K562 (cell line): ENCODE measurements at regions not wholly inside any gene's neighbourhood (a gene's known extent, or its start where the extent isn't known, plus 50 kb on each side); places are given as distances from the start of the nearest gene placed in this dataset.

Experiments used
- ATAC-seq: fragments of 200-7000 bp; cut with Tn5 transposase; 3 replicates; pipeline ENCODE4 v1.9.1; 2020; ENCODE audit warnings: moderate library complexity
- BruUV-seq: library from RNA; stranded (reverse); fragments of 400-500 nt; replicated peaks from 2 replicates; lab custom pipeline; 2021; lab: Mats Ljungman, UMichigan
- CTCF ChIA-PET: fragments of 300-600 bp; formaldehyde crosslinking; extraction: SDS; loops from one replicate; lab custom pipeline; 2021; ENCODE audit warnings: low intra/inter-chr PET ratio; lab: Yijun Ruan, JAX
- POLR2A ChIA-PET: fragments of 300-600, 350-650 bp; sonication (Branson Sonifier 250); formaldehyde crosslinking; extraction: SDS; loops from one replicate; lab custom pipeline; 2021; ENCODE audit warnings: antibody characterized with exemption, inconsistent platforms; lab: Yijun Ruan, JAX
- DNase-seq, 4 experiments: peaks; one replicate each; pipeline versions ENCODE4 v3.0.0 to v3.0.0-alpha.2; 2011 to 2018; ENCODE audit warnings: low spot score in 3 of 4, mixed read lengths in 3 of 4; ENCODE audit errors: extremely low read depth in 1 of 4
- FAIRE-seq: peaks from 2 replicates; lab custom pipeline; 2011; peaks lifted over from hg19 to GRCh38; lab: Jason Lieb, UNC
- H2AFZ ChIP-seq: 2 replicates; pipeline ENCODE4 v1.6.0; 2011; ENCODE audit warnings: low read depth, low read length, control low read depth, inconsistent platforms
- H3K27ac ChIP-seq: fragments of 200-600 bp; 3 replicates; pipeline ENCODE4 v1.8.0; 2011; ENCODE audit warnings: low read depth, mild to moderate bottlenecking, control low read depth, inconsistent platforms, low read length, moderate library complexity, mixed read lengths; ENCODE audit errors: extremely low read depth
- H3K27me3 ChIP-seq, 2 experiments: fragments of 300-600 bp in 1 of 2; 2 replicates in 1 of 2; 3 replicates in 1 of 2; pipeline versions ENCODE4 v1.6.0 to v1.8.0; 2011; ENCODE audit warnings: inconsistent platforms in 2 of 2, low read length in 2 of 2, mild to moderate bottlenecking in 1 of 2, mixed read lengths in 1 of 2, moderate library complexity in 1 of 2; ENCODE audit not compliant: control insufficient read depth in 2 of 2, insufficient read depth in 2 of 2
- H3K36me3 ChIP-seq: fragments of 300-600 bp; 3 replicates; pipeline ENCODE4 v1.8.0; 2011; ENCODE audit warnings: mild to moderate bottlenecking, low read length, inconsistent platforms; ENCODE audit not compliant: control insufficient read depth, insufficient read depth
- H3K4me1 ChIP-seq, 2 experiments: fragments of 200-600 bp in 1 of 2; replicated peaks in 1 of 2; 2 replicates in 1 of 2; 3 replicates in 1 of 2; pipeline versions ENCODE4 v1.5.1 to v1.8.0; 2011; ENCODE audit warnings: inconsistent platforms in 2 of 2, low read length in 2 of 2, mild to moderate bottlenecking in 1 of 2, mixed read lengths in 1 of 2, moderate library complexity in 1 of 2; ENCODE audit not compliant: control insufficient read depth in 2 of 2, insufficient read depth in 2 of 2
- H3K4me2 ChIP-seq: 2 replicates; pipeline ENCODE4 v1.6.1; 2011; ENCODE audit warnings: low read length, control low read depth, inconsistent platforms, mixed read lengths; ENCODE audit not compliant: insufficient read depth
- H3K4me3 ChIP-seq: fragments of 200-600 bp; sonication (generic), shearing (Covaris generic); 2 replicates; pipeline ENCODE4 v1.5.1; 2016; ENCODE audit warnings: control low read depth, inconsistent platforms
- H3K79me2 ChIP-seq: fragments of 200-600 bp; 3 replicates; pipeline ENCODE4 v1.8.0; 2011; ENCODE audit warnings: low read length, inconsistent platforms; ENCODE audit not compliant: control insufficient read depth, insufficient read depth
- H3K9ac ChIP-seq, 2 experiments: 2 replicates each; pipeline versions ENCODE4 v1.6.0 to v1.6.1; 2011; ENCODE audit warnings: low read depth in 2 of 2, low read length in 2 of 2, control low read depth in 1 of 2, inconsistent platforms in 1 of 2, mild to moderate bottlenecking in 1 of 2, mixed read lengths in 1 of 2; ENCODE audit not compliant: insufficient read depth in 1 of 2
- H3K9me1 ChIP-seq: one replicate; pipeline ENCODE4 v1.6.0; 2011; ENCODE audit warnings: inconsistent platforms, mild to moderate bottlenecking, low read length, moderate library complexity; ENCODE audit not compliant: control insufficient read depth, insufficient read depth
- H3K9me3 ChIP-seq: replicated peaks from 2 replicates; pipeline ENCODE4 v1.5.1; 2011; ENCODE audit warnings: low read depth, low read length, inconsistent platforms; ENCODE audit not compliant: control insufficient read depth, insufficient read depth
- H4K20me1 ChIP-seq: replicated peaks from 2 replicates; pipeline ENCODE4 v1.6.1; 2011; ENCODE audit warnings: low read length, inconsistent platforms, mixed read lengths; ENCODE audit not compliant: control insufficient read depth, insufficient read depth
- HOXB6 ChIP-seq: fragments of 250-450 bp; sonication (Bioruptor Pico); IDR thresholded peaks from 2 replicates; pipeline ENCODE4 v1.5.1; 2022; ENCODE audit warnings: mild to moderate bottlenecking, borderline replicate concordance
- NCOA6 ChIP-seq: fragments of 450-650 bp; IDR thresholded peaks from 2 replicates; pipeline ENCODE4 v1.6.1; 2017; ENCODE audit warnings: mild to moderate bottlenecking
- ZBTB11 ChIP-seq, 3 experiments: fragments of 200-800 bp in 1 of 3; fragments of 250-450 bp in 1 of 3; fragments of 450-650 bp in 1 of 3; sonication (Bioruptor Pico) in 1 of 3; sonication (Bioruptor generic) in 1 of 3; formaldehyde crosslinking in 1 of 3; IDR thresholded peaks; 2 replicates each; pipeline versions ENCODE4 v1.6.1 to v1.8.0; 2016 to 2022; ENCODE audit warnings: mild to moderate bottlenecking in 2 of 3, missing genetic modification characterization in 2 of 3, missing compliant biosample characterization in 1 of 3, moderate library complexity in 1 of 3
- ZNF644 ChIP-seq: fragments of 200-800 bp; sonication (Bioruptor generic); IDR thresholded peaks from 2 replicates; pipeline ENCODE4 v1.6.1; 2016; ENCODE audit warnings: low read depth, missing genetic modification characterization, missing compliant biosample characterization
- in situ Hi-C: fragments of 300-500 bp; cut with MboI; formaldehyde crosslinking; loops from 4 replicates; pipeline ENCODE4 v1.15.0; 2018; ENCODE audit warnings: inconsistent platforms, mixed read lengths
- intact Hi-C: fragments of 100-400 bp; cut with micrococcal nuclease; formaldehyde crosslinking; loops from 2 replicates; pipeline ENCODE4 v1.14.2; 2022

GRCh38 chr2:180472133-180472532, 465.0 kb upstream of the CWC22 start (continued):
- TF ChIP-seq ZBTB11 (CRISPR knock-in tag; IDR thresholded peaks at IDR 0.05) (no peak), NCOA6 (no peak)

DNA sequence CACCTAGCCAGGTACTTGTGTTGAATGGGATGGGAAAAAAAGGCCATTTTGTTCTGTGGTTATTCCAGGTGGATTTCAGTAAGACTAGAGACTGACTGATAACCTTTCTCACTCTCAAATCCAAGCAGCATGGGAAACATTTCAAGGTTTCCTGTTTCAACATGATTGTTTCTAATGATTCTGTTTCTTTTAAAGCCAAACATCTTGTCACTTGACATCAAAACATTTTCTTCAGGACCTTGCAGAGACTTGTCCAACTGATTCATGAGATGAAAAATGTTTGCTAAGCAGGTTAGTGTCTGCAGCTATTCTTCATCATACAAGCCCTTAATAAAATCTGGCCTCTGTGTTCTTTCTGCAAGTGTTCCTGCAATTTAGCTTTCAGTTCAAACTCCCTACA, 456.5 kb upstream of the CWC22 start:
- ChIA-PET CTCF (no interaction called here), POLR2A (no interaction called here)
- no peaks in the 10 kb centered on the region for H3K79me2 ChIP-seq
- no peak overlapping the region for H3K27ac ChIP-seq
- no peaks in the 10 kb centered on the region for H4K20me1 ChIP-seq
- H3K9ac ChIP-seq, result no peak overlapping the region
- intact Hi-C loops, result no loop called here
- ATAC-seq (no peak), DNase-seq (no peak), FAIRE-seq (peak; percentile 42)
- no peaks in the 10 kb centered on the region for H3K4me1 ChIP-seq
- in situ Hi-C loops, result no loop called here
- no peak overlapping the region for H3K4me2 ChIP-seq
- H3K4me3 ChIP-seq, result no peak overlapping the region
- no peak overlapping the region for H2AFZ ChIP-seq
- H3K36me3 ChIP-seq, result no peaks in the 10 kb centered on the region
- no peaks in the 10 kb centered on the region for H3K9me1 ChIP-seq
- no peaks in the 10 kb centered on the region; the same call in 1 of the 2 replicates for H3K9me3 ChIP-seq
- no peaks in the 10 kb centered on the region for H3K27me3 ChIP-seq
- BruUV-seq, result no TSS peak
- TF ChIP-seq HOXB6 (CRISPR knock-in tag), result no peak
- TF ChIP-seq ZNF644 (tag), result no peak
- TF ChIP-seq, all 486 proteins: peak for 0
